HG02610 (cell line): ENCODE measurements at regions not wholly inside any gene's neighbourhood (a gene's known extent, or its start where the extent isn't known, plus 50 kb on each side); places are given as distances from the start of the nearest gene placed in this dataset.

ENCODE experiments used
- ATAC-seq: cut with Tn5 transposase; IDR thresholded peaks from one replicate; pipeline ENCODE4 v1.9.1; 2021; ENCODE audit warnings: mild to moderate bottlenecking, moderate library complexity; ENCODE audit not compliant: unreplicated experiment

GRCh38 chr6:79776076-79776475, 144.9 kb downstream of the SH3BGRL2 start:
- no peak for ATAC-seq

GRCh38 chr6:79775222-79775621, 144.1 kb downstream of the SH3BGRL2 start:
- ATAC-seq, result no peak

- no peak for ATAC-seq
These were observed 133.6 kb downstream of the SH3BGRL2 start for GRCh38 chr6:79764747-79765146.

- no peak for ATAC-seq
These were observed 132.2 kb downstream of the SH3BGRL2 start for GRCh38 chr6:79763301-79763700.

DNA sequence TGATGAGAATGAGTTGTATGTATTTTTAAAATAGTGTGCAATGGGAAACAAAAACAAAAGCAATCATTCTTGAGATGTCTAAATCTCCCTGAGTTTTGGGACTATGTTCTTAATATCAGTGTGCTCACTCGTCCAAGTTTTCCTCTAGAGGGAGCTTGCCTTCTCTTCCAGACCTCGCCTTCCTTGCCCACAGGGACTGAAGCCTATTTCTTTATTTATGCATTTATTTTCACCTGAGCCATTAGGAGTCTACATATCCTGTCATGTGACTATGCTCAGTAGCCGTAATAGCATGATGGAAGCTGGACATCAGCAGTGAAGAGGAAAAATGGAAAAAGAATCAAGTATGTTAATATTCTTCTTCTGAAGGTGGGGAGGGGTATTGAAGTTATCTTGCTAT, 131.2 kb downstream of the SH3BGRL2 start:
- no peak for ATAC-seq

DNA sequence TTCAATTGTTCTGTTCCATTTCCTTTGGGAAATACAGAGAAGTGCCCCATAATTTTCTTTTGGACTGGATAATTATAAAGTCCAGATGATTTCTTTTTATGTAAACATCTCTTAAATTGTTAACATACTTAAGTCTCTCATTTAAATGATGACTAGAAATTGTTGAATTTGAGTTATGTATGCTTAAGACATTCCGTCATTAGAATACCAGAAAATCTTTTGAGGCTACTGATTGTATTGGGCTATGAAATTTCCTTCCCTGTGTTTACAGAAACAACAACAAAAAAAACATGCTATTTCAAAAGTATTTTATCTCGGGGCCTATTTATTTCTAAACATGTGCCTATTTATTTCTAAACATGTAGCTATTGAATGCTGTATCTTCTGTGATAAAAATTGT, 125.4 kb downstream of the SH3BGRL2 start:
- ATAC-seq, result no peak

- no peak for ATAC-seq
These were observed 124.8 kb downstream of the SH3BGRL2 start for GRCh38 chr6:79755967-79756366.
